SU-DHL-6 (cell line): ENCODE measurements at regions not wholly inside any gene's neighbourhood (a gene's known extent, or its start where the extent isn't known, plus 50 kb on each side); places are given as distances from the start of the nearest gene placed in this dataset.

ENCODE experiments used
- EZH2phosphoT487 ChIP-seq: fragments of 200-600 bp; sonication (generic), shearing (Covaris generic); conservative IDR thresholded peaks from 2 replicates; pipeline ENCODE4 v1.6.1; 2018; ENCODE audit warnings: mild to moderate bottlenecking, antibody characterized with exemption, low read length, moderate library complexity, mixed read lengths
- TF ChIP-seq, protein P1 (sequence below): fragments of 200-600 bp; sonication (generic); IDR thresholded peaks from one replicate; pipeline ENCODE4 v1.5.1; 2017; ENCODE audit warnings: antibody characterized with exemption, mild to moderate bottlenecking, low read length, moderate library complexity; ENCODE audit not compliant: insufficient read depth, poor library complexity, severe bottlenecking

DNA sequence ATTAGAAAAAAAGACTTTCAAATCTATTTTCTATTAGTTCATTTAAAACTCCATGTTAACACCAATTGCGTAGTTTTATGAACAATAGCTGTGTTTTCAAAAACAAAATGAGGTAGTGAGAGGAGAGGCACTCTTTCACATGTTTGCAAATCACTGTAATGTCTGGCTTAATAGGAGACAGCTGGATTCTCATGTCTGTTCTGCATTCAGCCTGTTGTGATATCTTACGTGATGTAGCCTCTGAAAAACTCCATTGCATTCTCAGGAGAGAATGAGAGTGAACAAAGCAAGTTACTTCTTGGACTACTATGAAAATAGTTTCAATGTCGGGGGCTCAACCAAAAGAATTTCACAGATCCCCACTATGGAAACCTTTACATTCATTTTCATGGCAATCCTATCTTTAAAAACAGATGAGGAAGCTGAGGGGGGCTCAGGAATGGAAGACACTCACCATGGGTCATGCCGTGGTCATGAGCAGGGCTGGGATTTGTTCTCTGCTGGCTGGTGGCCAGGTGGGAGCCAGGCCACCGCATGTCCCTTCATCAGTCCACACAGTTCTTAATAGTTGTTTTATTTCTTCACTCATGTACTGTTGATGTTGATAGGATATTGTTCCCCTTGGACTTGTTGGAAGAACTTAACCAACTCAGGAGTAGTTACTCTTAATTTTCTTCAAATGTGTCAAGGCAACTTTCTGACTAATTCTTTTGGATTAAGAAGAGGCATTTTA is 346.2 kb upstream of the FAR2 start:
- TF ChIP-seq, protein P1, sequence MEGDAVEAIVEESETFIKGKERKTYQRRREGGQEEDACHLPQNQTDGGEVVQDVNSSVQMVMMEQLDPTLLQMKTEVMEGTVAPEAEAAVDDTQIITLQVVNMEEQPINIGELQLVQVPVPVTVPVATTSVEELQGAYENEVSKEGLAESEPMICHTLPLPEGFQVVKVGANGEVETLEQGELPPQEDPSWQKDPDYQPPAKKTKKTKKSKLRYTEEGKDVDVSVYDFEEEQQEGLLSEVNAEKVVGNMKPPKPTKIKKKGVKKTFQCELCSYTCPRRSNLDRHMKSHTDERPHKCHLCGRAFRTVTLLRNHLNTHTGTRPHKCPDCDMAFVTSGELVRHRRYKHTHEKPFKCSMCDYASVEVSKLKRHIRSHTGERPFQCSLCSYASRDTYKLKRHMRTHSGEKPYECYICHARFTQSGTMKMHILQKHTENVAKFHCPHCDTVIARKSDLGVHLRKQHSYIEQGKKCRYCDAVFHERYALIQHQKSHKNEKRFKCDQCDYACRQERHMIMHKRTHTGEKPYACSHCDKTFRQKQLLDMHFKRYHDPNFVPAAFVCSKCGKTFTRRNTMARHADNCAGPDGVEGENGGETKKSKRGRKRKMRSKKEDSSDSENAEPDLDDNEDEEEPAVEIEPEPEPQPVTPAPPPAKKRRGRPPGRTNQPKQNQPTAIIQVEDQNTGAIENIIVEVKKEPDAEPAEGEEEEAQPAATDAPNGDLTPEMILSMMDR = no peak
- no peak for TF ChIP-seq EZH2phosphoT487
